GM12864 (cell line): ENCODE measurements at regions not wholly inside any gene's neighbourhood (a gene's known extent, or its start where the extent isn't known, plus 50 kb on each side); places are given as distances from the start of the nearest gene placed in this dataset.
"Not testable (repeated sequence)": the region's sequence is repeated elsewhere in the genome, so short reads cannot be mapped to it uniquely, and the experiment has no call there.

Source experiments
- DNase-seq: peaks from one replicate; pipeline ENCODE4 v3.0.0-alpha.2; 2011; ENCODE audit warnings: low read depth
- H3K4me3 ChIP-seq: 2 replicates; pipeline ENCODE4 v1.5.1; 2011; ENCODE audit warnings: mild to moderate bottlenecking, low read depth, low read length, control low read depth
- TF ChIP-seq, protein P1 (sequence below): IDR thresholded peaks from 2 replicates; pipeline ENCODE4 v1.5.1; 2011; ENCODE audit warnings: low read depth, mild to moderate bottlenecking, moderate library complexity, low read length, control low read depth, inconsistent platforms; ENCODE audit errors: missing control alignments

DNA sequence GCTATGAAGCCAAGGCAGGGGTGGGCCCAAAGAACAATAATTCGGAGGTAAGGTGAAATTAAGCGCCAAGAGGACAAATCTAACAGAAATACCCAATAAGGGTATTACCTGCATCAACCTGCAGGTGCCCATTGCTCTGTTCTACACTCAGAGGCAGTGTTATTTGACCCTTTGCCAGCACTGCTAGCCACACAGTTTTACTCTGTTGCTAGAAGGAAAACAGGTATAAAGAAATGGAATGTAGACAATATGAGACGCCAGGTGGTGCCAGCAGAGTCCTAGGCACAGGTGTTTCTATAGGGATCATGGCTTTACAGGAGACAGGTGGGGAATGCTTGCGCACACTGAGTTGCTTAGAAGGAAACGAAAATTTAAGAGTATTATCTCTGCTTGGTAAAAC is 201.3 kb downstream of the HTR1A start:
- TF ChIP-seq, protein P1, sequence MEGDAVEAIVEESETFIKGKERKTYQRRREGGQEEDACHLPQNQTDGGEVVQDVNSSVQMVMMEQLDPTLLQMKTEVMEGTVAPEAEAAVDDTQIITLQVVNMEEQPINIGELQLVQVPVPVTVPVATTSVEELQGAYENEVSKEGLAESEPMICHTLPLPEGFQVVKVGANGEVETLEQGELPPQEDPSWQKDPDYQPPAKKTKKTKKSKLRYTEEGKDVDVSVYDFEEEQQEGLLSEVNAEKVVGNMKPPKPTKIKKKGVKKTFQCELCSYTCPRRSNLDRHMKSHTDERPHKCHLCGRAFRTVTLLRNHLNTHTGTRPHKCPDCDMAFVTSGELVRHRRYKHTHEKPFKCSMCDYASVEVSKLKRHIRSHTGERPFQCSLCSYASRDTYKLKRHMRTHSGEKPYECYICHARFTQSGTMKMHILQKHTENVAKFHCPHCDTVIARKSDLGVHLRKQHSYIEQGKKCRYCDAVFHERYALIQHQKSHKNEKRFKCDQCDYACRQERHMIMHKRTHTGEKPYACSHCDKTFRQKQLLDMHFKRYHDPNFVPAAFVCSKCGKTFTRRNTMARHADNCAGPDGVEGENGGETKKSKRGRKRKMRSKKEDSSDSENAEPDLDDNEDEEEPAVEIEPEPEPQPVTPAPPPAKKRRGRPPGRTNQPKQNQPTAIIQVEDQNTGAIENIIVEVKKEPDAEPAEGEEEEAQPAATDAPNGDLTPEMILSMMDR, result no peak
- H3K4me3 ChIP-seq, result no peak overlapping the region
- no peak for DNase-seq

DNA sequence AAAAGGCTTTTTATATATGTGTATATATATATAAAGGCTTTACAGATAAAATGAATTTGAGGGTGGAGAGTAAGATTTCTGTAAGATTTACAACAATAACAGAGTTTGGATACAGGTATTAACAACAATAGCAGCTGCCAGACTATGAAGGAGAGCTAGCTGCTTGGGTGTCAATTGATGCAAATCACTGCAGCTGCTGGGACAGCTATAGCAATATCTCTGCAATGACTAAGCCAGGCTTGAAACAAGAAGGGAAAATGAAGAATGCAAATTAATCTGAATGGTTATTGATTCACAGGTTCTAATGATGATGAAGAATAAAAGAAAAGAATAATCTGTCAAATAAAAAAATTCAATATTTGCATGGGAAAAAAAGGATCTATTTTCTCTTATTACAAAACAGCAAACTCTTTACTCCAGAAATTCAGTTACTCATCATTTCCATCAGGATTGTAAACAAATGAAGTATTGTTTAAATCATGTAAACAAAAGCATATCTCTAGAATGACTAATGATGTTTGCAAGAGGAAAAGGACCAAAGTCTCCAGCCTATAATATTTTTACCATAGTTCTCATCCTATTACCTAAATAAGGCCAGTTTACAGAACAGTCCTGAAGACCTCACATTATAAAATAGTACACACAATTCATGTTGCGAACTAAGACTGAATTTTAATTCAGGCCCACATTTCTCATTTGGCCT is 219.0 kb downstream of the HTR1A start:
- DNase-seq, result no peak
- TF ChIP-seq, protein P1, result no peak
- H3K4me3 ChIP-seq, result no peak overlapping the region

DNA sequence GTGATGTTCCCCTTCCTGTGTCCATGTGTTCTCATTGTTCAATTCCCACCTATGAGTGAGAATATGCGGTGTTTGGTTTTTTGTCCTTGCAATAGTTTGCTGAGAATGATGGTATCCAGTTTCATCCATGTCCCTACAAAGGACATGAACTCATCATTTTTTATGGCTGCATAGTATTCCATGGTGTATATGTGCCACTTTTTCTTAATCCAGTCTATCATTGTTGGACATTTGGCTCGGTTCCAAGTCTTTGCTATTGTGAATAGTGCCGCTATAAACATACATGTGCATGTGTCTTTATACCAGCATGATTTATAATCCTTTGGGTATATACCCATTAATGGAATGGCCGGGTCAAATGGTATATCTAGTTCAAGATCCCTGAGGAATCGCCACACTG is 229.4 kb downstream of the HTR1A start:
- DNase-seq, H3K4me3 ChIP-seq: not testable (repeated sequence)

DNA sequence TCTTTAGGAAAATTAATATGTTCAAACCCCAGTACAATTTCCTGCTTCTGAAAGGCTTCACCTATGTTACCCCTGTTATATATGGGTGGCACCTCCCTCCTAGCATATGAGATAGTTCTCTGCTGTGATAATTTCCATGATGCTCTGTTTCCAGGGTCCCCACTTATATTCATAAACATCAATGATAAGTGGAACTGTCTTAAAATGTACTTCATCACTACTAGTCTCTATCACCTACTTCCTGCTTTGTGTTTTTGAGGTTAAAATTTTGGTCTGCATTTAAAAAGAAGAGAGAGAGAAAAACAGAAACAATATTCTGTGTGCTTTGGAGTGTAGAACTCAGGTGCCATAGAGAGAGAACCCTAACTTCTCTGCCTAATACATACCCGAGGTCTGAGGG is 234.7 kb downstream of the HTR1A start:
- TF ChIP-seq, protein P1, result no peak
- H3K4me3 ChIP-seq, result no peak overlapping the region
- DNase-seq, result no peak

DNA sequence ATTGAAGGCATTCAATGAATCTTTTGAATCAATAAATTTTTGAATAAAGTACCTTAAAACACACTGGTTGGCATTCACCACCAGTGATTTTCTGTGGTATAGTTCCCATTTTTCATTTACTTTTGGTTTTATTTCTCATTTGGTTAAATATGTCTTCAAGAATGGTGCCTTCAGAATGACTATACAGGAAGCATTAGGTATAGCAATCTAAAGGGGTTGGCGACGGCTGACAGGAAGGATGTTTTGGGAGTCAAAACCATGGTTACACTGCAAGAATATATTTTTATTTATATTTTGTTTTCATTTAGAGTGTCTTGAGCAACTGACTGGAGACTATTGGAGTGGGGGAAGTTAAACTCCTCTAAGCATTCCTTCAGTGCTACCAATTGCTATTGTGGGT is 235.7 kb downstream of the HTR1A start:
- no peak for DNase-seq
- no peak overlapping the region for H3K4me3 ChIP-seq
- TF ChIP-seq, protein P1, result no peak

DNA sequence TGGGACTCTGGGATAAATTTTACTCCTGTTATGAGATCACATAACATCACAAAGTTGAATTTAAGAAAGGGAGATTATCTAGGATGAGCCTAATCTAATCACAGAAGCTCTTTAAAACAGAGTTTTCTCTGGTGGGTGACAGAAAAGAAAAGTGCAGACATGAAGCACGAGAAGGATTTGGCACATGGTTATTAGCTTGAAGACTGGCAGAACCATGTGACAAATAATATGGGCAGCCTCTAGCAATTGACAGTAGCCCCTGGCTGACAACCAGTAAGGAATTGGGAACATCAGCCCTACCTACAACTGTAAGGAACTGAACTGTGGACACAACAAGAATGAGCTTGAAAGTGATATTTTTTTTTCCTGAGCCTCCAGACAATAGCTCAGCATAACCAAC is 243.1 kb downstream of the HTR1A start:
- no peak for DNase-seq
- TF ChIP-seq, protein P1, result no peak
- H3K4me3 ChIP-seq, result no peak overlapping the region

DNA sequence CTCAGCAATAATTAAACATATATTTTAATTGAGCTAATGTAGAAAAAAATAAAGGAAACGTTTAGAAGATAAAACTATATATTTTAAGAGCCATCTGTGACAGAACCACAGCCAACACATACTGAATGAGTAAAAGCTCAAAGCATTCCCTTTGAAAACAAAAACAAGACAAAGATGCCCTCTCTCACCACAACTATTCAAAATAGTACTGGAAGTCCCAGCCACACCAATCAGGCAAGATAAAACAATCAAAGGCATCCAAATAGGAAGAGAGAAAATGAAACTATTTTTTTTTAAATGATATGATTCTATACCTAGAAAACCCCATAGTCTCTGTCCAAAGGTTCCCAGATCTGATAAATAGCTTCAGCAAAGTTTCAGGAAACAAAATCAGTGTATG is 262.0 kb downstream of the HTR1A start:
- DNase-seq, result no peak
- H3K4me3 ChIP-seq, result no peak overlapping the region
- TF ChIP-seq, protein P1, result no peak

DNA sequence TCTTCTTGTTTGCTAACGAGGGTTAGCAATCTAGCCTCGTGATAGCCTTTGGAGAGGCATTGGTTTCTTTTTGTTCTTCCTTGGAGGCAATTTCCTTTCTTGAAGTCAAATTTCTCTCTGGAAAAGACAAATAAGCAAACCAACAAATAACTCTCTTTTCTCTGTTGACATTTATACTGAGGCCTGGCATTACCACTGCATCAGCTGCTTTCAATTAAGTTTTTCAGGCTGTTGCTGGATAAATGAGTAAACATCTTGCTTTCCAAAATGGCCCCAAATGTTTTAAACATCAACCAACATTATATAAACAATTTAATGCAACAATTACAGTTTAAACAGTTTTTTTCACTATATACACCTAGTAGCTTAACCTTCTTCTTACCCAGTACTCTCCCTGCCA is 264.4 kb downstream of the HTR1A start:
- DNase-seq, result no peak
- H3K4me3 ChIP-seq, result no peak overlapping the region
- TF ChIP-seq, protein P1, result no peak
